ENCODE measurements at regions not wholly inside any gene's neighbourhood (a gene's known extent, or its start where the extent isn't known, plus 50 kb on each side); places are given as distances from the start of the nearest gene placed in this dataset.

GRCh38 chr14:61153914-61154545 is 127.1 kb downstream of the TMEM30B start:
- peak overlapping the region; percentile 47 for H3K27ac ChIP-seq
- no peaks in the 10 kb centered on the region for H3K27me3 ChIP-seq (replicated peaks)
- no peak for TF ChIP-seq CTCF (IDR thresholded peaks at IDR 0.05; ENCODE audit: low read depth, low read length, missing control alignments)
- H3K36me3 ChIP-seq (replicated peaks) = no peaks in the 10 kb centered on the region
- DNase-seq = no peak
- H3K4me3 ChIP-seq (ENCODE audit: low read depth, low read length) = no peak overlapping the region
- in situ Hi-C loops (cut with HindIII; ENCODE audit: low pct_ligation_motif_present, low sequenced_read_pairs) = no loop called here

- no peak for DNase-seq
- no peaks in the 10 kb centered on the region for H3K36me3 ChIP-seq (replicated peaks)
- peak overlapping the region; percentile 47 for H3K27ac ChIP-seq
- TF ChIP-seq CTCF (IDR thresholded peaks at IDR 0.05; ENCODE audit: low read depth, low read length, missing control alignments) = no peak
- in situ Hi-C loops (cut with HindIII; ENCODE audit: low pct_ligation_motif_present, low sequenced_read_pairs) = no loop called here
- no peak overlapping the region for H3K4me3 ChIP-seq (ENCODE audit: low read depth, low read length)
- H3K27me3 ChIP-seq (replicated peaks) = no peaks in the 10 kb centered on the region
Observed at GRCh38 chr14:61153431-61153830, 127.7 kb downstream of the TMEM30B start.

GRCh38 chr14:61152851-61153364 is 128.2 kb downstream of the TMEM30B start:
- H3K36me3 ChIP-seq (replicated peaks) = no peaks in the 10 kb centered on the region
- no peaks in the 10 kb centered on the region for H3K27me3 ChIP-seq (replicated peaks)
- H3K27ac ChIP-seq = peak overlapping the region; percentile 47
- no peak for TF ChIP-seq CTCF (IDR thresholded peaks at IDR 0.05; ENCODE audit: low read depth, low read length, missing control alignments)
- no peak for DNase-seq
- in situ Hi-C loops (cut with HindIII; ENCODE audit: low pct_ligation_motif_present, low sequenced_read_pairs) = no loop called here
- H3K4me3 ChIP-seq (ENCODE audit: low read depth, low read length) = no peak overlapping the region

- H3K27ac ChIP-seq = peak overlapping the region; percentile 55
- no peak for TF ChIP-seq CTCF (IDR thresholded peaks at IDR 0.05; ENCODE audit: low read depth, low read length, missing control alignments)
- H3K36me3 ChIP-seq (replicated peaks) = no peaks in the 10 kb centered on the region
- in situ Hi-C loops (cut with HindIII; ENCODE audit: low pct_ligation_motif_present, low sequenced_read_pairs) = no loop called here
- no peak overlapping the region for H3K4me3 ChIP-seq (ENCODE audit: low read depth, low read length)
- DNase-seq = no peak
- no peaks in the 10 kb centered on the region for H3K27me3 ChIP-seq (replicated peaks)
Observed at GRCh38 chr14:61151251-61151650, 129.9 kb downstream of the TMEM30B start.

GRCh38 chr14:61150851-61151250 is 130.3 kb downstream of the TMEM30B start:
- Histone ChIP-seq H3K27ac (peak overlapping the region; percentile 55), H3K27me3 (replicated peaks) (no peaks in the 10 kb centered on the region), H3K4me3 (ENCODE audit: low read depth, low read length) (no peak overlapping the region), H3K36me3 (replicated peaks) (no peaks in the 10 kb centered on the region)
- in situ Hi-C loops (cut with HindIII; ENCODE audit: low pct_ligation_motif_present, low sequenced_read_pairs) = no loop called here
- no peak for DNase-seq
- TF ChIP-seq CTCF (IDR thresholded peaks at IDR 0.05; ENCODE audit: low read depth, low read length, missing control alignments) = no peak

- no peak overlapping the region for H3K4me3 ChIP-seq (ENCODE audit: low read depth, low read length)
- DNase-seq = no peak
- in situ Hi-C loops (cut with HindIII; ENCODE audit: low pct_ligation_motif_present, low sequenced_read_pairs) = no loop called here
- no peak for TF ChIP-seq CTCF (IDR thresholded peaks at IDR 0.05; ENCODE audit: low read depth, low read length, missing control alignments)
- H3K36me3 ChIP-seq (replicated peaks) = no peaks in the 10 kb centered on the region
- no peaks in the 10 kb centered on the region for H3K27me3 ChIP-seq (replicated peaks)
- no peak overlapping the region for H3K27ac ChIP-seq
Observed at GRCh38 chr14:61149896-61150295, 131.2 kb downstream of the TMEM30B start.
